Hepatocyte (in vitro differentiated cells): ENCODE measurements at regions not wholly inside any gene's neighbourhood (a gene's known extent, or its start where the extent isn't known, plus 50 kb on each side); places are given as distances from the start of the nearest gene placed in this dataset.

Experiments
- CTCF ChIP-seq: fragments of 200-600 bp; sonication (generic); IDR thresholded peaks from 2 replicates; pipeline ENCODE4 v1.5.1; 2016; ENCODE audit warnings: antibody characterized with exemption, mild to moderate bottlenecking; ENCODE audit not compliant: poor library complexity
- EZH2phosphoT487 ChIP-seq: fragments of 200-600 bp; sonication (generic); IDR thresholded peaks from one replicate; pipeline ENCODE4 v1.6.1; 2018; ENCODE audit warnings: antibody characterized with exemption, mild to moderate bottlenecking, low read depth, moderate library complexity; ENCODE audit not compliant: unreplicated experiment, severe bottlenecking

- TF ChIP-seq CTCF (no peak), EZH2phosphoT487 (no peak)
Measured at GRCh38 chr3:51618496-51618895, 52.6 kb upstream of the TEX264 start.
